Inferior parietal cortex (tissue), 1 donor: ENCODE measurements at regions not wholly inside any gene's neighbourhood (a gene's known extent, or its start where the extent isn't known, plus 50 kb on each side); places are given as distances from the start of the nearest gene placed in this dataset.

Experiments used
- DNase-seq: peaks from one replicate; pipeline ENCODE4 v3.0.0-alpha.2; 2016; ENCODE audit errors: extremely low spot score

DNA sequence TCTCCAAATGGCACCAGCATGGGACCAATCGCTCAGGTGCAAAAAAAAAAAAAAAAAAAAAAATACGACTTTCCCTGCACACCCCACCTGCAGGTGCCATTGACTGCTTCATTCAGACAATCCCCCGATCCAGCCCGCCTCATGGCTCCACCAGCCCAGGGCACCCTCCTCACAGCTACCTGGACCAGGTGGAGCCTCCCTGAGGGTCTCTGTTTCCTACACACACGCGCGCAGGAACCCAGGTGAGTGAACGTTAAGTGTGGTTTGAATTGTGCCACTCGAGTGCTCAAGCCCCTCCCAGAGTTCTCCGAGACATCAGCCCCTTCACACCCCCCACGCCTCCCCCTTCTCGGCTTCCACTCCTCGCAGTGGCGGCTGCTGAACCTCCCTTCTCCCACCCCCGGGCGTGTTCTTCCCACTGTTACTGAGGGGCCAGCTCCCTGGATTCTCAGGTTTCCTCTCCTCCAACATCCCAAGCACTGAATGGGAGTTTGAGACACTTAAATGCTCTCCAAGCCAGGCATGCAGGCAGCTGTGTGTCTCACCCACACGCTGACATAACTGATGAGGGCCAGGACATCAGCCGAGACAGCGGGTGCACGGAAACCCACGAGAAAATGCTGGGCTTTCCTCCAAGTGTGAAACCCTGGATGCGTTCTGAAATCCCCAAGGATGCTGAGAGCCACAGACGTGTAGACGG is 88.8 kb upstream of the SNTG2 start:
- DNase-seq, result no peak

DNA sequence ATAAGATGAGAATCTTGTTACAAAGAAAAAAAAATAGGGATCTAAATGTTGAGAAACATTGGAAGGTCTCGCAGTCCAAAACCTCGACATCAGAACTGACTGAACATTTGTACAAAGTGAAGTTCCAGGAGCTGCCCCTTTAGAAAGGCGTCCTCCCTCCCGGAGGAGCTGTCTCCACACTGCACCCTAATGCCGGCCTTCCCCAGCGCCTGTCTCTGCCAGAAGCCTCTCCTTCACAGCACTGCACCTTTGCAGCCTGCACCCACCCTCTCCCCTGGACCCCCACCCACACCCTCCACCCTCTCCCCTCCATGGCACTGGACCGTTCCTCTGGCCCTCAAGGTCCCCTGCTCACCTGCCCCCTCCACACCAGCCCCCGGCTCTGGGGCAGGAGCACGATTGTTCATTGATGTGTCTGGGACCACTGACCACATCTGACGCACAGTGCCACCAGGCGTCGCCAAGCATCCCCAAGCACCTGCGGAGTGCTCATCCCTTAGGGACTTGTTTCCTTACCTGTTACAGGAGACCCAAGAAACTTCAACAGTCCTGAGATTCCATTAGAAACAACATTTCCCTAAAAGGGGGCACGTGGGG is 90.3 kb upstream of the SNTG2 start:
- no peak for DNase-seq

DNA sequence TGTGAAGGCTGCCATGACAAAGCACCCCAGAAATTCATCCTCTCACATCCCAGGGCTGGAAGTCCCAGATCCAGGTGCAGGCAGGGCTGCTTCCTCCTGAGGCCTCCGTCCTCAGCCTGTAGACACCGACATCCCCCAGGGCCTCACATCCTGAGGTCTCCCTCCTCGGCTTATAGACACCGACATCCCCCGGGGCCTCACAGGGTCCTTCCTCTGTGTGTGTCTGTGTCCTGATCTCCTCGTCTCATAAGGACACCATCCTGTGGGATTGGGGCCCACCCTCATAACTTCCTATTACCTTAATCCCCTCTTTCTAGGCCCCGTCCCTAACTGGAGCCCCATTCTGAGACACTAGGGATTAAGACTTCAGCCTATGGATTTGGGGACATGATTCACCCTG is 92.0 kb upstream of the SNTG2 start:
- DNase-seq, result no peak

DNA sequence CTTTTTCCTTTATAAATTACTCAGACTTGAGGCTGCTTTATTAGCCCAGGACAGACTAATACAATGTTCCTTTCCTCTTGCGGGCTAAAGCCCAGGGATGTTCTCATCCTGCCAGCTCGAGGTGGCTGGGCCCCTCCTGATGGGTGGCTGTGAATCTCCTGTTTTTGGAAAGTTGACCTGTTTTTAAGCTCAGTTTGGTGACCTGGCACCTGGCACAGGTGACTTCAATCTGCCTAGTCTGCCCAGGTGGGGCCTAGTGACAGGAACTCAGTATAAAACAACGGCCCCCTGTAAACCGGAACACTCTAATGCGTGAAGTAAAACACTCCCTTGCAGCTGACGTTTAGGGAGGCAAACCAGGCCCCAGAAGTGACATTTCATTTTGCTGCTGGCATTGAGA is 92.7 kb upstream of the SNTG2 start:
- DNase-seq, result no peak

DNA sequence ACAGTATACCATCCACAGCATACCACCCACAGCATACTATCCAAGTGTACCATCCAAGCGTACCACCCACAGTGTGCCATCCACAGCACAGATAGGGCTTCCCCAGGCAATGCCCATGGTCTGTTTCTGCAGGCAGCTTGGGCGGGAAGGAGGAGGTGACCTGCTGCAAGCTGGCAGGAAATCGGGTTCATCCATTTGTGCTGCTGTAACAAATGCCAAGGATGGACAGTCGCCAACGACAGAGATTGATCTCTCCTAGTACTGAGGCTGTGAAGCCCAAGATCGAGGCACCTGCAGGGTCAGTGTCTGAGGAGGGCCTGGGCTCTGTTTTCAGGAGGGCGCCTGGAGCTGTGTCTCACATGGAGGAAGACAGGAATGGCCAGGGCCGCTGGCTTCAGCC is 93.6 kb upstream of the SNTG2 start:
- no peak for DNase-seq

DNA sequence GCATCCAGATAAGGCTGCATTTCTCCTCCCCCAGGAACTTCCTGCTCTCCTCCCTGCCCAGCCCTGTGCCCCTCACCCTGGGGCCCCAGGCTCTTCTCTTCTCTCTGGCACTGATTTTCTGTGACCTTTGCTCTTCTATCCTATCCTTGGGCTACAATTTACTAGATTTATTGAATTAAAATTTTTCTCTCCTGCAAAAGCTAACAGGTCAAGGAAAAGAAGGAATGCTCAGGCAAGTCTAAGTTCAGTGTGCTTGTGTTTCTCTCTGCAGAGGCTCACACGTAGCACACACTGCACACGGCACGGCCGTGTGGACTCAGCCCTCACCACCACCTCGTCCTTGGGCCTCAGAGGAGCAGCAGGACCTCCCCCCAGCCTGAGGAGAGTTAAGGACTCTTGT is 94.2 kb upstream of the SNTG2 start:
- DNase-seq, result no peak

DNA sequence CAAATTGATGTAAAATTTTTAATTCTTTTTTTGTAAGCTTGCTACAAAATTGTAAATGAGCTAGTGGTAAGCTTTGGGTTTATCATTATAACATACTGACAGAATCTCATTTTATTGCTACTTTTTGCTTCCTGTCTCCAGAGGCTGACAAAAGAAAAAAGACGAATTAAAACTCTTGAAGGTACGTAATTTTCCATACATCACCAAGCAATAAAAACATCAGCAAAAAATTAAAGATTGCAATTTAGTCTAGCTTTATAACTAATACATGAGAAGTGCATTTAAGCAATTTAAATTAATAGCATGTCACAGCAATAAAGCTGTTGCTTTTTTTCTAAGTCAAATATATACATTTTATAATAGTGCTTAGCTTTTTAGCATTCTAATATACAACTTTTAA is 94.6 kb upstream of the SNTG2 start:
- no peak for DNase-seq

DNA sequence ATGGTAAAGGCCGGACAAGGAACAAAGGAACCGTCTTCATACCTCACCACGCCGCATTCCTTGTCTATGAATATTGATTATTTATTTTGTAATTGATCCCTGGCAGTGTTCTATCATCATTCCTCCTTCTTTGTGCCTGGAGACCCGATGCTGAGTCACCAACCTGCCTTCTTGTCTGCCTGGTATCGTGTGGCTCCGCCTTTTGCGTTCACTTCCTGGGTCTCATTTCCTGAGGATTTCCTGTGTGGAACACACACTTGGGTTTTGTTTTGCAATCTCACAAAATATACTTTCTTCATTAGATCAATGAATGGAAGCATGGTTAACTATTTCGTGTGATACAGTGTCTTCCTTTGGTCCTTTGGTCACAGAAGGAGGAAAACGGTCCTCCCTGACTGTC is 95.5 kb upstream of the SNTG2 start:
- DNase-seq, result no peak

DNA sequence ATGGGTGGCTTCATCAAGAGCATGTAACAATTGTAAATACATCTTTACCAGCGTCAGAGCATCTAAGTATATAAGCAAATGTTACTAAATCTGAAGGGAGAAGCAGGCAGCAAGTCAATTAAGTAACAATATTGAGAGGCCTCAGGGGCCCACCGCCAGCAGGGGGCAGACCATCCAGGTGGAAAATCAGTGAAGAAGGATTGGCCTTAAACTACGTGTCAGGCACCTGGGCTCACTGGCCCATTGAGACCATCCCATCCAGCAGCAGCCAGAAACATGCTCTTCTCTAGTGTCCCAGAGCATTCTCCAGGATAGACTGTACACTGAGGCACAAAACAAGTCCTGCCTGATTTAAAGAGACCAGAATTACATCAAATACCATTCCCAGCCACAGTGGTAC is 96.2 kb upstream of the SNTG2 start:
- DNase-seq, result no peak

DNA sequence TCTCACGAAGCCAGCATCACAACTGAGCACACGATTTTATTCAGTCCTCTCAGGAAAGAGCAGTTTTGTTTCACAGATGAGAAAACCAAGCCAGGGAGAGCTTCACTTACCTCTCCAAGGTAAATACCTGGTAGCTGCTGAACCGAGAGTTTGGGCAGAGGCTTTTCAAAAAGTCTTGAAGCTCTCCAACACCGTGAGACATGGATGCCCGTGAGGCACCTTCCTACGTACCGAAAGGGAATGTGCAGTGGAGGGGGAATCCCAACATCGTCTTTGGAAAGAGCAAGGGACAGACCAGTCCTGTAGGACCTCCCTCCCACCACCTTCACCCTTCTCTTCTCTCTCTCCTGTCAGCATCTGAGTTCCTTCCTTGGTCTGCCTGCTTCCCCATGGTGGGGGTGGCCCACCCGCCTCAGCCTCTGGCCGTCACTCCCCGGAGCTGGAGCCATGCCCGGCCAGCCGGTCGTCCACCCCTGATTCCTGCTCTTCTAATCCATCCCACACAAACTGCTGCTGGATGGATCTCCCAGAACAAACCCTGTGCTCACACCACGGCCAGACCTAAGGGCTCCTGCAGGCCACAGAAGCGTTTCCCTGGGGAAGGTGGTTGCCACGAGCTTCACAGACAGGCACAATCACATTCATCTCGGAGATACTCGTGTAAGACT is 97.3 kb upstream of the SNTG2 start:
- no peak for DNase-seq

DNA sequence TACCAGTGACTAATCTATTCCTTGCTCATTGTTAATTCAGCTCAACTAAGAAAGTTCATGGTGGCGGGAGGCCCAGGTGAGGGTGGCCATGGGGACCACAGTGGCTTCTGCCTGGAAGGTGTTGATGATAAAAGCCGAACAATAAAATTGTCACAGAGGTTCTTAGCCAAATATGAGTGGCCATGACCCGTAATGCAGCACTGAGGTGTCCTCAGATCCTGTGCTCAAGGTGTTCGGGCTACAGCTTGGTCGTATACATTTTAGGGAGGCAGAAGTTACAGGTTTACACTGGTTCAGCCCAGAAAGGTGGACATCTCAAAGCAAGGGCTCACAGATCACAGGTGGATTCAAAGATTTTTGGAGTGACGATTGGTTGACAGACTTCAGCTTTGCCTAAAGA is 98.5 kb upstream of the SNTG2 start:
- no peak for DNase-seq

DNA sequence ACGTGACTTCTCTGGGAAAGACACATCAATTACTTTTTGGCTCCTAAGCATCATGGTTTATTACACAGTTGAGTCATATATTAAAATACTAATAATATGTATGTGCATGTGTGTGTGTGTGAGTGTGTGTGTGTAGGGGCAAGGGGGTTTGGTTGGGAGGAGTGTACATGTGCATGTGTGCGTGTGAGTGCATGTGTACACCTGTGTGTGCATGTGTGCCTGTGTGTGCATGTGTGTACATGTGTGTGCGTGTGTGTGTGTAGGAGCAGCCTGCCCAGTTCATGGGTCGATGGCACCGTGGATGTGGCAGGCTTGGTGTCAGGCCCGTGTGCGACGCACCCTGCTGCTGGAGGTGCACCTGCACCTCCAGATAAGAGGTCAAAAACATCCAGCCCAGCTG is 99.0 kb upstream of the SNTG2 start:
- DNase-seq, result no peak

DNA sequence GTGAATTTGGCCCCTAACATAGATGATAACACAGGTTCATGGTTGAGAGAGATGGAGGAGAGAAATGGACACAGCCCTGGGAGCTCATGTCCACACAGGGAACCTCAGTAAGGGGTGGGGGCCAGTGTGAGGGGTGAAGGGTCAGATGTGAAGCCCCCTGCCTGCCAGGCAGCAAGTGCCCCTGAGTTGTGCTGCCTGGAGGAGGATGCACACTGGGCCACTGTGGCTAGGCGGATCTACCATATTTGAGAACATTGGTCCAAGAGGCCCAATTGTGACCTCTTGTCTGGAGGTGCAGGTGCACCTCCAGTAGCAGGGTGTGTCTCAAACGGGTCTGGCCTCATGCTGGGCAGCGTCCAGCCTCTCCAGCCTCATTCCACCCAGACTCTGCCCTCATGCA is 99.6 kb upstream of the SNTG2 start:
- no peak for DNase-seq

DNA sequence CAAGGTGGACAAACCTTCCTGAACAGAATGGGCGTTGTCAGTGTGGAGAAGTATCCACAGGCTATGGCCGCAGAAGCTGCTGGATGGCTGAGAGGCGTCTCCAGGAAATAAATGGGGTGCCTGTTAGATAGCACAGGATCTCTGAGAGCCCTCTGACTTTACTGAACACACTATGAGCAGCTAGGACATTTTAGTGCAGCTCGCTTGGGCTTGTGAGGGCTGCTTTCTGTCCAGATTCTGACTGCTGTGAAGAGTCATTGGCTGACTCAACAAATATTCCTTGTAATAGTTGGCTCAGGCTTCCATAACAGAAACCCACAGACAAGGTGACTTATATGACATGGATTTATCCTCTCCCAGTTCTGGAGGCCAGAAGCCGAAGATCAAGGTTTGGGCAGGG is 100.2 kb upstream of the SNTG2 start:
- DNase-seq, result no peak

DNA sequence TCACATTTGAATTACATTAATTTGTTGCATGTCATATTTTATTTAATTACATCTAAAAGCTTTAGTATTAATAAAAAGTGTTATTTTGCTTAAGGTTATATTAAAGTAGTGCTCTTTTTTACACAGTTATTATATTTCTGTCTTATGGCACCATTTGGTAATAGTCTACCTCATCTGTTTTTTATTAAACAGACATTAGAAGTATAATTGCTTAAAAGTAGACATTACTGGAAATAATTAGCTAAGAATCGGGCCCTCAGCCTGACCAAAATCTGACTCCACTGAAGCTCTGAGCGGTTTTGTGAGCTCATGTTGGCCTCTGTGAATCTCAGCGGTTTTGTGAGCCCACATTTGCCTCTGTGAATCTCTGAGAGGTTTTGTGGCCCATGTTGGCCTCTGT is 102.5 kb upstream of the SNTG2 start:
- DNase-seq, result no peak

DNA sequence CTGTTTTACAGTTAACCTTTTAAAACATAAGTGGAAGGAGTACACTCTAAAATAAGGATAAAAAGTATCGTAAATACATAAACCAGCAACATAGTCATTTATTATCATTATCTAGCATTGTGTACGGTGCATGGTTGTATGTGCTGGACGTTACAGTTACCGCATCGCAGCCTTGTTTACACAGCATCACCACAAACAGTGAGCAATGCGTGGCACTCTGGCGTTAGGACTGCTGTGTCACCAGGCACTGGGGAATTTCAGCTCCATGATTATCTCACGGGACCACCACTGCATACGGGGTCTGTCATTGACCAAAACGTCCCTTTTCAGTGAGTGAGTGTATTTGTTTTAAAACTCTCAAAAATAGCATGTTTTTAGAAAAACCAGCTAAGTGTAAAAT is 103.0 kb upstream of the SNTG2 start:
- no peak for DNase-seq

DNA sequence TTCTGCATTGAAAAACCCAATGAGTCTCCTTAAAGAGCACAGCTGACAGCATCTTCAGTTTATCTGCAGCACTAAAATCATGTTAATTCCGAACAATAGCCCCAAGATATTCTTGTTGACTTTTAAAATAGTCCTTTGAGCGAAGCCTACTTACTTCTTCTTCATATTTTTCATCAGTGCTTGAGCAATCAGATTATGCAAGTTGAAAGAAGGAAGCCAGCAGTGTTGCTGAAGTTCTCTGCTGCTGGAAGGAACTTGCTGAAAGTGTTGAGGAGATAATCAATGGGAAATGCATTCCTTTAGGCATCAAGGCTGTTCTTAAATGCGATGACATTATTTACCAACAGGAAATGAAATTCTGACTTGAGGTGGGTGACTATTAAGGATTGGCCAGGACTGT is 105.9 kb upstream of the SNTG2 start:
- DNase-seq, result no peak

DNA sequence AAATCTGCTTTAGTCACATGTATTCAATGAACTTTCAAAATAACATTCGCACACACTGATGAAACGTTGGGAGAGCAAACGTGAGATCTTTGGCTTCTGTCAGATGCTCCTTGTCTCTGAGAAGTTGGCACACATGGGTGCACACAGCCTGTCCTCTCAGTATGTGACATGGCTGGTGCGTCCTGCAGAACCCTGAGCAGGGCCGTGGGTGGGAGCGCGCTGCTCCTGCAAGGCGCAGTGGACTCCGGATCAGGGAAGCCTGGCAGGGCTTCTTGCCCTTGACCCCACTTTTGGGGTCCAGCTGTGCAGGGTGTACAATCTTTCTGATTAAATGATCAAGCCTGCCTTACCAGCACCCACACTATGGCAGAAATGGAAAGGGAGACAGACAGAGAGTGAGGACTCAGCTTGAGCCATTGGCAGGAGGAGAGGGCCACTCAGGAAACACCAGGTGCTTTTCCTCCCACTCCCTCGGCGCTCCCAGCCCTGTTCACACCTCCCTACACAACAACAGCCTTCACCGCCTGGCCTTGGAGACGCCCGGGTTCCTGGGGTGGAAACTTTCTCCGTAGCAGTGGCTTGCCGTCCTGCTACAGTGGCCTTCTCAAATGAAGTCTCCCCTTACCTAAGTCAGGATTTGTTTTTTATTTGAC is 108.4 kb upstream of the SNTG2 start:
- no peak for DNase-seq

DNA sequence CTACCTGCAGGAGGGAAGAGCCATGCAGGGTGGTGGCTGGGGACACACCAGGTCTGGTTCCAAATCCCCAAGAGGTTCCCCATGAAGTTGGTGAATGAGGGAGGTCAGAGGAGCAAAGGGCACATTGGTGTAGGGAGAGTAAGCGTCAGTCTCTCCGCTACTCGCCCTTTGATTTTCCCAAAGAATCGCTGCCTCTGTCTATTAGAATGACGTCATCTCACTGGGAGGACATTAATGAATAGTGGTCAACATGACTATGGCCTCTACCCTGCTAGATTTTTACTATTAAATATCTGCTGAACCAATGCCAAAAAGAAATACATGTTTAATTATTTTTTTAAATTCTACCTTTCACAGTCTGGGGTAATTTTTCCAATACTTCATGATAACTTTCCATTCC is 109.6 kb upstream of the SNTG2 start:
- DNase-seq, result no peak

DNA sequence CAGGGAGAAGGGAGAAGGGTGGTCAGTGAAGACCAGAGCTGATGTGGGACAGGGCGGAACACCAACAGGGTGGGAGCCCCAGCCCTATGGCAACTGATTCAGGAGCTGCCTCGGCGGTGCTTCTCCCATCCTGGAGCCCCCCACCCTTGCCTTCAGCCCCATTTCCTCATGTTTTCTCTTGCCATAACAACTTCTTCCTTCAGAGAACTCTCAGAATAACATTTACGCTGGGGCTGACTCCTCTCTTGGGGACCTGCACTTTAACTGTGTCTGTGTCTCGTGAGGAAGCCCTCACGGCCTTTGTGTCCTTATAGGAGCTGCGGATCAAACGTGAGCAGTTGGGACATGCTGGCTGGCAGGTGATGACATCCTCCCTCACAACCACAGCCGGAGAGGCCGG is 116.4 kb upstream of the SNTG2 start:
- DNase-seq, result no peak

DNA sequence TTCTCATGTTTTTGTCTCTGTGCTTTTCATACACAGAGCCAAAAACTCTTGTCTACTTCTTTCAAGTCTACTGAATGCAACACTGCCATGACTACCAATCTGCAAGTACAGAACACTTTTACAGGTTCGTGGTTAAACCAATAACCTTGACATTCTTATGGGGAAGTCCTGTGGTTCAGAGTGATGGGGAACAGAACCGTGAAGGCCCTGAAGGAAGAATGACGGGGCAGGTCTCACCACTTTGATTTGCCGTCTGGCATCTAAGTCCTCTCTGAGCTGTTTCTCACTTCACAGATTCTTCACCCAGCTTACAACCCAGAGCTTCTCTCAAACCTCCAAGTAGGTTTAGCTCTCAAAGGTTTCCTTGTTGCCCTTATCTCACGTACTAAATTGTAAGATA is 117.5 kb upstream of the SNTG2 start:
- no peak for DNase-seq

DNA sequence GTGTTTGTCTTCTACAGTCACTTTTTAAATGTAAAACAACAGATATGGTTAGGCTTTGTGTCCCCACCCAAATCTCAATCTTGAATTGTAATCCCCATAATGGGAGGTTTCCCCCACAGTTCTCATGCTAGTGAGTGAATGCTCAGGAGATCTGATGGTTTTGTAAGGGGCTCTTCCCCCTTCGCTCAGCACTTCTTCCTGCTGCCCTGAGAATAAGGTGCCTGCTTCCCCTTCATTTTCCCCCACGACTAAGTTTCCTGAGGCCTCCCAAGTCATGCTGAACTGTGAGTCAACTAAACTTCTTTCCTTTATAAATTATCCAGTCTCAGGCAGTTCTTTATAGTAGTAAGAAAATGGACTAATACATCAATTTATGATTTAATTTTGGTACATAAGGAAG is 118.0 kb upstream of the SNTG2 start:
- DNase-seq, result no peak

DNA sequence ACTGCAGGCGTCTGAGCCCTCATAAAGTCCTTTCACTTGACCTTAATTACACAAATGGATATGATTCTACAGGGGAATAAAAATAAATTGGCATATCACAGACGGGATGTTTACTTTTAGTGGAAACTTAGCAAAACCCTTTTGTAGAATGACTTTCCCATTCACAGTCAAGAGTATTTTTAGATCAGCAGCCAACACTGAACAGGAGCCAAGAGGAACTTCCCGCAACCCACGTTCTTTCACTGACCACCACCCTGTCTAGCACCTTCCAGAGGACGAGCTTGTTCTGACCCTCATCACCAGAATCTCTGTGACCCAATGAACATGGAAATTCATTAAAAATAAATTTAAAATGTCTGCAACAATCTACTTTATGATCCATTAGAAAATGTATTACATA is 119.0 kb upstream of the SNTG2 start:
- no peak for DNase-seq
